ENCODE measurements at regions not wholly inside any gene's neighbourhood (a gene's known extent, or its start where the extent isn't known, plus 50 kb on each side); places are given as distances from the start of the nearest gene placed in this dataset.

DNA sequence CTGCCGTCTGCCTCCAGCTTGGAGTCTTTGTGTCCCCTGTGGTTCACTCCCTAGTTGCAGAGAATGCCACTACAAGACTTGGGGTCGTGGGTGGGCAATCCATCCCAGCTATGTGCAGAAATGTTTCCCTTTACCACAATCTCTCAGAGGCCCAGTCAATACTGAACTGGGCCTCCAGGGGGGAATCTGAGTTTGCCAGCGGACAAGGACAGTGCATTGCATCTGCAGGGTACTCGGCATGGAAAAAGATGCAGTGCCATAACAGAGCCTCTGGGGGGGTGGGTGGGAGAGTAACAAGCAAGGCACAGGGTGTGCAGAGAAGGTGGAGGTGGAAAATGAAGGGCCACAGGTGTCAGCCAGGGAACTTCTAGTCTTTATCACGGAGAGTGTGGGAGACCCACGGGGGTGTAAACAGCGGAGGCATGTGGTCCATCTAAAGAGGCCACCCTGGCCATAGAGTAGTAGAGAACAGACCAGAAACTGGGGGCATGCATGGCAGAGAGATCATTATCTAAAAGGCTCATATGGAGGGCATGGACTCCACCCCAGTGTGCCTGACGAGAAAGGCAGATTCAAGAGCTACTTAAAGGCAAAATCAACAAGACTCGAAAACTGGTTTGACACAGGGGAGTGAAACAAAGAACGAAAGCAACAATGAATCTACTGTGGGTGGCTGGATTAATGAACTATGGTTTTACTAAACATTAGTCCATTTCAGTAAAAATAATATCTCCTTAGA lies 182.4 kb downstream of the ANXA2 start:
- no peak for DNase-seq

DNA sequence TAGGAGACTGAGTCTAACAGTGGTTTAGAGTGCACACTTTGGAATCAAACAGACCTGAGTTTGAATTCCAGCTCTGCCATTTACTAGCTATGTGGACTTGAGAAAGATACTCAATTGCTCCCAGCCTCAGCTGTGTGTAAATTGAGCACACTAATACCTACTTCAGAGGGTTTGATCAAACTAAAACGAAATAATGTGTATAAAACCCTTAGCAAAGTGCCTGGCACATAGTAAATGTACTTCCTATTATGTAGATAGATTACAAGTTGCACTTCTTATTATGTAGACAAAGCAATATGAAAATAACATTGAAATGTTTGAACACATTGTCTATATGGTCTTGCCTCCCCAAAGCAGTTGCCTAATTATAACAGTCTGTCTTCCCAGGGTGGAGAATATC lies 180.6 kb downstream of the ANXA2 start:
- DNase-seq: no peak

GRCh38 chr15:60218256-60218655 lies 179.5 kb downstream of the ANXA2 start:
- DNase-seq: no peak

DNA sequence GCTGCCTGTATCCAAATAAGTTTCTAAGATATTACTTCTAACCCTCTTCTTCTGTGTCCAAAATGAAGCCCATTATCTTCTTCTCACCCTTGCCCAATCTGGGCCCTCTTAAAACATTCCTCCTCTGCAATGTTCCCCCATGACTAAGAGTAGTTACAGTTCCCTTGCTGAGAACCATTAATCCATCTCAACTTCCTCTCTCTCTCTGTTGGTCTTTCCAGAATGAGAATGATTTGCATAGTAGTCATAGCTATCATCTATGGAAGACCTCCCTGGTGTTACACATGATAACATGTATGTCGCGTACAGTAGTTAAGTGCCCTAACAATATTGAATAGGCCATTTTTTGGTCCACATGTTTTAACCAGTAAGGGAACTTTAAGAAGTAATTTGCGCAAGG lies 177.9 kb downstream of the ANXA2 start:
- peak; percentile 12 for DNase-seq

DNA sequence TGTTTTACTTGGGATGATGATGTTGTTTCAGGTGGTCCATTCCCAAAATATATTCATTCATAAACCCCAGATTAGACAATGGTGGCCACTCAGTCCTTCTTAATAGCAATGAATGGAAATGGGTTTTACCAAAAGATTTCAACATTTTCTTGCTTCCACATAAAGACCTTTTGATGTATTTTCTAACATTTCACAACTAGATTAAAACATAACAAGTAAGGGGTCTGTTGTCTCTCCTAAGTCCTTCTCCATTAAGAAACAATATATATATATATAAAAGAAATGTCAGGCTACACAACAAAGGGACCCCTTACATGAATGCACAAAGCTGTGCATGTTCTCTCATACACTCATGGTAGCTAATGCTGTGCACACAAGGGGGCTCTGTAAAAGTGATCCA lies 176.4 kb downstream of the ANXA2 start:
- no peak for DNase-seq

GRCh38 chr15:60222404-60222803 lies 175.4 kb downstream of the ANXA2 start:
- peak; percentile 0 for DNase-seq

DNA sequence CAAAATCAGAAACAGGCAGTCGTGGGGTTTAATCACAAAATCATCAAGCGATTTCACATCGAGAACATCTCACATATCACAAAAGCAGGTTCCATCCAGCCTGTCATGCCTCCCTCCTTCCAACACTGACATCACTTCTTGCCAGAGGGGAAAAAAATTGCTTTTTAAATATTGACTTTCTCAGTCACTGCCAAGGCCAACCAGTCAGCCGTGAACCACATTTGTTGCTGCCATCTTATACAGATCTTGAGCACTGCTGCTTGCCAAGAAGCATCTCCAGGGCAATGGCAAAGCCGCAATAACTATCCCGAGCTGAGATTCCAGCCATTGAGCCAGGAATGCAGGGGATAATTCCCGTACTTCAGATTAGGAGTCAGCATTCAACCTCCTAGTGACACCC lies 174.6 kb downstream of the ANXA2 start:
- DNase-seq: peak; percentile 60

DNA sequence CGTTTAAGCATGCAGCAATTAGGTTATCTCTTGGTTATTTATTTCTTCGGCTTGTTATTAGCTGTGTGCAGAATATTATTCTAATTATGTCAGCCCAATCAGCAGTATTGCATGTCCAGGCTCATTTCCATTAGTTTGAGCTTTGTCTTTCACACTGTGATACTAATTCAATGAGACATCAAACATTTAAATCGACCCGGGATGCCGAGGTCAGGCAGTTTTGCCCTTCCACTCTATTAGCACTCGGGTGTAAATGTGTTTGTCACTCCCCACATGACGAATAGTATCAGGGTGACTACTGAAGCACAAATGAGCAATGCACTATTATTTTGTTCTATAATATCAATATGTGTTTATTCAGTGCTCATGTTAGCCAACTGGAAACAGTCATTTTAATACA lies 170.9 kb downstream of the ANXA2 start:
- no peak for DNase-seq

GRCh38 chr15:60228101-60228500 lies 169.7 kb downstream of the ANXA2 start:
- DNase-seq: no peak

- DNase-seq: no peak
These were observed 169.2 kb downstream of the ANXA2 start for GRCh38 chr15:60228619-60229018.

- DNase-seq: no peak
These were observed 161.7 kb downstream of the ANXA2 start for GRCh38 chr15:60235951-60236710.

- no peak for DNase-seq
These were observed 160.3 kb downstream of the ANXA2 start for GRCh38 chr15:60237446-60237845.

GRCh38 chr15:60243769-60244168 lies 154.0 kb downstream of the ANXA2 start:
- no peak for DNase-seq

DNA sequence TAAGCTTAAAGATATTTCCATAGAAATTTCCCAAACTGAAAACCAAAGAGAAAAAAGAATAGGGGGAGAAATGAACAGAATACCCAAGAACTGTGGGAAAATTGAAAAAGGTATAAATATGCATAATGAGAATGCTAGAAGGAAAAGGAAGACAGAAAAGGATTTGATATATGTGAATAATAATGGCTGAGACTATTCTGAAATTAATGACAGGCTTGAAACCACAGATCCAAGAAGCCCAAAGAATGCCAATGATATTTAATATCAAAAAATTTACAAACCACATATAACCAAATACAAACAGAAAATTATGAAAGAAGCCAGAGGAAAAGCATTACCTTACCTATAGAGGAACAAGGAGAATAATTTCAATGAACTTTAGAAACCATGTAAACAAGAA lies 153.0 kb downstream of the ANXA2 start:
- DNase-seq: no peak

- no peak for DNase-seq
These were observed 147.5 kb downstream of the ANXA2 start for GRCh38 chr15:60250316-60250715.

DNA sequence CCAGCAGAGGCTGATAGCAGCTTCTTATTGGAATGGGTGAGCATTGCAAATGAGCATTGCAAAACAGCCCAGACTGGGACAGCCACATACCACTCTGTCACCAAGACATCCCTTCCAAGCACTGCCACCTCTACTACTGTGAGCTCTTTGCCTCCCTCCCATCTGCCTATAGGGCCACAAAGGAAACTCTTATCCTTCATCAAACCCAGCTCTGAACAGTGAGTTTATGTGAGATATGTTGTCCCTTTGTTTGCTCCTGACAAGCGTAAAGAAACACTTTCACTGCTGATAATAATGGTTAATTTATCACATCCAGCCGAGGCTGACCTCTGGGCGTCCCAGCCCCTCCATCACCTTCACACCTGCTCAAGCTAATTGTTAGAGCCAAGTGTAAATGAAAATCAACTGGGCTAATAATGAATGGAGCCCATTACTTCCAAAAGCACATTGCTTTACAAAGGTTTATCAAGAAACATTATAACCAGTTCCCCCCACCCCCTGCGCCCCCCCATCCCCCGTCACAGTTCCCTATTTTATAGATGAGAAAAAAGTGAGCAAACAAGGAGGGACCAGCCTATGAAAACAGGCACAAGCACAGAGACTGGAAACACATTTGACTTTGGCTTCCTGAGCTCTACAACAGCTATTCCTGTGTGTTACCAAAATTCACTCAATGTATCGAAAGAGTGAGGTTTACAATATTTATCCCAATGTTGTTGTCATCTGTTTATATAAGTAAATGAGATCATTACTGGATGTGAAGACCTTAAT lies 146.3 kb downstream of the ANXA2 start:
- DNase-seq: no peak

GRCh38 chr15:60254416-60254815 lies 143.4 kb downstream of the ANXA2 start:
- no peak for DNase-seq

- DNase-seq: peak; percentile 65
These were observed 142.4 kb downstream of the ANXA2 start for GRCh38 chr15:60255390-60255789.

DNA sequence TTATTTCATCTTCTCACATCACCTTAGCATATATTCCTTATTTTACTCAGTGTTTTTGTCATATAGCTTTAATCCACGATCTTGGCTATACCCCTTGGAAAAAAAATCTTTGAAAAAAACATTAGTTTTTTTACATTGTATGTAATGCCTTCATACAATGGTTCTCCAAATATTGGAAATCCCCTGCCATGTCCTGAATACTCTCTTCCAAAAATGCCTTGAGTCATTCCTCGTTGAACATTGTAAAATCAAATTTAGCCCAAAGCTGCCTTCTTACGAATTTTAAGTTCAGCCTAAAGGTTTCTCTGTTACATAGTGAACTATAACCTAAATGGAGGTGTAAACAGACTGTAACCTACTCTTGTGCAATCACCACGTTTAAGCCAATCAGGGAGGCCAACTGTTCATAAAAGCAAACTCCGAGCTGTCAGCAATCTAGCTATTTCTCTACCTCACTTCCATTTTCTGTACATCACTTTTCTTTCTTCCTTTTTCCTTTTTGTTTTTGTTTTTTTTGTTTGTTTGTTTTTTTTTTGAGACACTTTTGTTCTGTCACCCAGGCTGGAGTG lies 140.1 kb downstream of the ANXA2 start:
- no peak for DNase-seq

DNA sequence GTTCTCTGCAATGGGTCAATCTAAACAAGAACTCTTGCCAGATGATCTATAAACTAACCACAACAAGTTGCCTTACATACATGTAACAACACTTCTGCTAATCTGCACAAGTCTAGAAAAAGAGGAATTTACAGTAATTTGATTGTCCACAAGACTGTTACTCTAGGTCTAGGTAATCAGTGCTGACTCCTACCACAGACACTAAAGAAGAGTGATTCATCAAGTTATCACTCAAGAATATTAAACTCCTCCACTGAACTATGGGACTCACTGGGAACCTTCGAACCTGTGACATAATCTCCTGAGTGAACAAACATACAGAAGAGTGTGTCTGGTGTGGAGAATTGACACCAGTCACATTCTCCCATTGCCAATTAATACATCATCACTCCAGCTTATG lies 138.3 kb downstream of the ANXA2 start:
- DNase-seq: peak; percentile 38

DNA sequence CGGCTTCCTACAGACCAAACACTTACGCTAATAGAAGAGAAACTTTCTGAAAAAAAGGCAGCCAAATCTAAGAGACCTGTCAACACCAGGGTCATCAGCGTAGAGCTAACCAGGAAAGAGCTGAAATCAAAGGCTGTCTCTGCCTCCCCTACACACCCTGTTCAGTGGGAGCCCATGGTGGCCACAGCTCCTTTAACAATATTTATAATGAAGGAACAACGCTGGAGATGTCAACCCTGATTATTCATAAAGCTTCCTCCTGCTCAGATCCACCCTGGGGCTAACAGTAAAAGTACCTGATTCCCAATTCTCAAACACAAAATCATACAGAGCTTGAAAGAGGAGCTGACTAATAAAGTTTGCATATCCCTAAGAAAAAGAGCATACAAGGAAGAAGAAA lies 133.7 kb downstream of the ANXA2 start:
- no peak for DNase-seq

GRCh38 chr15:60264566-60264965 lies 133.2 kb downstream of the ANXA2 start:
- no peak for DNase-seq

DNA sequence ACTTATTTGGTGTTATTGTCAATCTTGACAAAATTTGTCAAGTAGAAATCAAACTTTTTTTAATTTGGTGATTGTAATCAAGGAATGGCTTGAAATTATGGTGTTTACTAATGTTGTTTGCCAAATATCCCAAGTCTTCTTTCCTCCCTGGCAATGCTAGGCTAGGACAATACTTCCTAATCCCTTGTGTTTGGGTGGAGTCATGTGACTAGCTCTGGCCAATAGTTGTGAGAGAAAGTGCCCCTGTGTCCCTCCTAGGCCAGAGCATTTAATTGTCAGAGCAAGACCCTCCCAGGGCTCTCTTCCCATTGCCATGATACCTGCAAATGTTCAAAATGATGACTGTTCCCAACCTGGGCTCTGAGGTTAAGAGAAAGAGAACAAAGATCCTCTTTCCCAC lies 132.7 kb downstream of the ANXA2 start:
- no peak for DNase-seq

- no peak for DNase-seq
These were observed 125.2 kb downstream of the ANXA2 start for GRCh38 chr15:60272623-60273022.

Measured in kidney glomerular epithelial cell (primary cell).